Left renal cortex interstitium (tissue), 4 donors: ENCODE measurements at regions not wholly inside any gene's neighbourhood (a gene's known extent, or its start where the extent isn't known, plus 50 kb on each side); places are given as distances from the start of the nearest gene placed in this dataset.
"Not testable (repeated sequence)": the region's sequence is repeated elsewhere in the genome, so short reads cannot be mapped to it uniquely, and the experiment has no call there.

ENCODE experiments used
- DNase-seq, 4 donors: peaks; one replicate each; pipeline ENCODE4 v3.0.0-alpha.2; 2013; ENCODE audit warnings: low read depth in 4 of 4, low spot score in 2 of 4, missing footprints in 1 of 4

GRCh38 chr16:85216522-85217375 is 104.5 kb upstream of the CIBAR2 start:
- no peak for DNase-seq

GRCh38 chr16:85220125-85220839 is 108.0 kb upstream of the CIBAR2 start:
- no peak for DNase-seq

DNA sequence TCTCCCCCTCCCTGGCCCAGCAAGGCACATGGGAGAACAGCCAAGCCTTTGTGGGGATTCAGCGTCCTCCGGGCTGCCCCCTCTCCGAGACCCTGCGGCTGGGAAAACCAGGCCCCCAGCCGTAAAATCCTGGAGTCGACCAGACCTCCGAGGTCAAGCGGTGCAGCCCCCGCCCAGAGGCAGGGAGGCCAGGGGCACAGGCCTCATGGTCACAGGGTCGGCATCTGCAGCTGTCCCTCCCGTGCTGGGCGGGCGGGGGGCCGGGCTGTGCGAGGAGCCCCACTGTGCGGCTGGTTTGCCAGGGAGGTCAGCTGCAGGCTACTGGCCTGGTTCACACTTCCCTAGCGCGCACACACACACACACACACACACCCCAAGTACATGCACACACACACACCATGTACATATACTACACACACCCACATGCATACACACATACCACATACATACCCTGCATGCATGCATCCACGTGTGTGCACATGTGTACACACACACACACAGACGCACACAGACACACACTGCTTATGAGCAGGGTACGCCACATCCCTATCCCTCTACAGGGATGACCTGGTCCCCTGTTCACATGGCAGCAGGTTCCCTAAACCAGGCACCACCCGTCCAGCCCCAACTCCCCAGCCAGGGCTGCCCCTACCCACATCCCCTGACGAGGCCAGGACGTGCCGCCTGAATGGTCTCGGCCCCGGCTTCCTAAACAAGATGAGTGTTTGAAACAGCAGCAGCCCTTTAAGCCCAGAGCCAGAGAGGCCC is 108.9 kb upstream of the CIBAR2 start:
- DNase-seq, result no peak

- DNase-seq, result no peak
These were observed 109.5 kb upstream of the CIBAR2 start for GRCh38 chr16:85221771-85222154.

GRCh38 chr16:85222155-85222863 is 110.0 kb upstream of the CIBAR2 start:
- DNase-seq, result no peak

GRCh38 chr16:85225257-85225656 is 113.0 kb upstream of the CIBAR2 start:
- no peak for DNase-seq

GRCh38 chr16:85225721-85226120 is 113.4 kb upstream of the CIBAR2 start:
- DNase-seq, result no peak

GRCh38 chr16:85227084-85227945 is 115.0 kb upstream of the CIBAR2 start:
- no peak for DNase-seq

DNA sequence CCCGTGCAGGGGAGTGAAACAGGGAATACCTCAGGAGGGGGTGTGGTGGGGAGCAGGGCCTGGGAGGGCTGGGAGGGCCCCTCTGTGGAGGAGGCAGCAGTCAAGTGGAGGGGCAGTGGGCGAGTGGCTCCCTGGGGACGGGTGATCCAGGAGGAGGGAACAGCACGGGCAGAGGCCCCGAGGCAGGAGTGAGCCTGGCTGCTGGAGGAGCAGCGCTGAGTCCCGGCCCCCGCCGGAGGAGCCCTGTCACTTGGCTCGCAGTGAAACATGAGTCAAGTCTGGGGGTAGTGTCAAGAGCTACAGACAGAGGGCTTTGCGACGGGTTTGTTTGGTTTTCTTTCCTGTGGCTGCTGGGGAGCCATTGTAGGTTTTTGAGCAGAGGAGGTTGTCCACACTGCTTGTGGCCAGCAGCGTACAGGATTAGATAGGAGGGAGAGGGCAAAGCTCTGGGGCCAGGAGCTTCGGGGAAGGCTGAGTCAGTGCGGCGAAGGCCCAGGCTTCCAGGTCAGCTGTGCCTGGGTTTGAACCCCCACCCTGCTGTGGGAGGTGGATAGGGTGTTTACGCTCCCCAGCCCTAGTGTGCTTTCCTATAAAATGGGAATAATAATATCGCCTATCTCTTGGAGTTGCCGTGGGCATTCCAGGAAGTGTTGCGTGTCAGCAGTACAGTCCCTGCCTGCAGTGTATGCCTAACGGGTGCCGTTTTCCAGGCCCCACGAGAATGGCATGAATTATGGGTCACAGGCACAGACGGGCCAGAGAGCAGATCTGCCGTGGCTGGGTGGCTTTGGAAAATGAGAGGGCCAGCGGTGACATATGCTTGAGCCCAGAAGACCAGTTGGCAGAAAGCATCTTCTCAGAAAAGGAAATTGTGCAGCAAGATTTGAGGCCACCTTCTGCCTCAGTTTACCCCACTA is 115.9 kb upstream of the CIBAR2 start:
- DNase-seq, result no peak

GRCh38 chr16:85228970-85229430 is 116.7 kb upstream of the CIBAR2 start:
- DNase-seq, result no peak

DNA sequence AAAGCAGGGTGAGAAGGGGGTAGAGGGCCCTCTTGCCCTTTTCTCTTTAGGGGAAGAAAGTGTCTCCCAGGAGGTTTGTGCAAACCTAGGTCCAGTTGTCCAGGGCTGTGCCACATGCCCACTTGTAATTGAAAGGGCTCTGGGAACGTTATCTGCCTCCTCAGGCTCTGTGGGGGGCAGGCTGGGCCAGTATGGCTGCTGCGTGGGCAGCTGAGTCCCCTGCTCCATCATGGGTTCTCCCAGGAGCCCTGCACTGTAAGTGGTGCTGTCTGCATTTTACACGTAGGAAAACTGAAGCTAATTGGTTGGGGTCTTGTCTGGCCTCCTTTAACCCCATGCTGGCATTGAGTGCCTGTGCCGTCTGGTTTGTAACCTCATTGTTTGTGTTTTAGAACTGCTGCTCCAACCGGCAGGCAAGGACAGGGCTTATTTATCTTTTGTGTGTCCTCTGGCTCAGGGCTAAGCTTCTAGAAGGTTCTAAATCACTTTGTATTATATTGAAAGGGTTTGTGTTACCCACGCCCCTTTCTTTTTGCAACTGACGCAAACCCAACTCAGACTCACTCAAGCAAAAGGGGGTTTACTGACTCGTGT is 117.7 kb upstream of the CIBAR2 start:
- no peak for DNase-seq

DNA sequence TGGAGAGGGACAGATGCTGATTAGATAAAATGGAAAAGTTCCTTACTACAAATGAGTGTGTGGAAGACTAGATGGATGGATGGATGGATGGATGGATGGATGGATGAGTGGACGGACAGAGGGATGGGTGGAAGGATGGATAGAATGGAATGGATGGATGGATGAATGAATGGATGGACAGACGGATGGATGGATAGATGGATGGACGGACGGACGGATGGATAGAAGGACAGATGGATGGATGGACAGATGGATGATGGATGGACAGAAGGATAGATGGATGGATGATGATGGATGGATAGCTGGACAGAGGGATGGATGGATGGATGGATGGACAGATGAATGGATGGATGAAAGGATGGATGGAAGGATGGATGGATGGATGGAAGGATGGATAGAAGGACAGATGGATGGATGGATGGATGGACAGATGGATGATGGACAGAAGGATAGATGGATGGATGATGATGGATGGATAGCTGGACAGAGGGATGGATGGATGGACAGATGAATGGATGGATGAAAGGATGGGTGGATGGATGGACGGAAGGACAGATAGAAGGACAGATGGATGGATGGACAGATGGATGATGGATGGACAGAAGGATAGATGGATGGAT is 118.6 kb upstream of the CIBAR2 start:
- DNase-seq, result not testable (repeated sequence)

DNA sequence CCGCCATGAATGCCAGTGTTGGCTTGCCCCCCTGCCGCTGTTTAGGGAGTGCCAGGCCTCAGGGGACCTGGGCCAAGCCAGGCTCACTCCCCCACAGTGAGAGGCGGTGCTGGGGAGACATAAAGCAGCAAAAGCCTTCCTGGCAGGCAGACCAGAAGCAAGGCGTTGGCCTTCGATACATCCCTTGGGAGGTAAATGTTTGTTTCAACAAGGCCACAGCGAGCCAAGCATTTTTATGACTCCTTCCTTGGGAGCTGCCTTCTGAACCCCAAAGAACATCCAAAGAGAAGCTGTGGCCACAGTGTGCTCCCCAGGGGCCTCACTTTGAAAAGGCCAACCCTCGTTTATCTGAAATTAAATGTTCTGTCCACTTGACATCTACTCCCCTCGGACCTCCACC is 119.7 kb upstream of the CIBAR2 start:
- no peak for DNase-seq

DNA sequence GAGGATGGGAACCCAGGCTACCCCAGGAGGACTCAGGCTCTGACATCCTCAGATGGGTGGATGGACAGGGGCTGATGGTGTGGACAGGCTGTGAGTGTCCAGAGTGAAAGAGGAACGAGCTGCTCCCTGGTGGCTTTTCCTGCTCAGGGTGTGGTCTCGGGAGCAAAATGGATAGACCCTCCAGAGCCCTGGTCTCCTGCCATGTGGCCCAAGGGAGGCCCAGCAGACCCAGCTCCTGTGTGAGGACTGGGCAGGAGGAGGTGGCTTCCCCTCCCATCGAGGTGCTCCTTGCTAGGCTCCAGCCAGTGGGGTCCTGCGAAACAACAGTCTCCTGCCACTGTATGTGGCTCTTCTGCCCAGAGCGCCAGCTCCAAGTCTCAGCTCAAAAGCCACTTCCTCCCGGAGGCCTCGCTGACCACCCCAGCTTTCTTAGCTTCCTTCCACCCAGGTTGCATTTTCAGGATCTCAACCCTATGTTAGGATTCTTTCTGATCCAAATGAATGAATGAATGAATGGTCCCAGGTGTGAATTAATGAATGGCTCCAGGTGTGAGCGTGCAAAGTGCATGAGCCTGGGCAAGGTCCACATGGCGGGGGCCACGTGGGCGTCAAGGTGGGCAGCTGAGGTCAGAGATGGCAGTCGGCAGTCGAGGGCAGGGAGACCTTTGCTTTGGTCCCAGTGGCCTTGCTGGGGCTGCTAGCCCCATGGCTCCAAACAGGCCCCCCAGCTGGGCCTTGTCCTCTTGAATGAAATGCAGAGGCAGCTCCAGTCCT is 120.3 kb upstream of the CIBAR2 start:
- DNase-seq, result no peak

DNA sequence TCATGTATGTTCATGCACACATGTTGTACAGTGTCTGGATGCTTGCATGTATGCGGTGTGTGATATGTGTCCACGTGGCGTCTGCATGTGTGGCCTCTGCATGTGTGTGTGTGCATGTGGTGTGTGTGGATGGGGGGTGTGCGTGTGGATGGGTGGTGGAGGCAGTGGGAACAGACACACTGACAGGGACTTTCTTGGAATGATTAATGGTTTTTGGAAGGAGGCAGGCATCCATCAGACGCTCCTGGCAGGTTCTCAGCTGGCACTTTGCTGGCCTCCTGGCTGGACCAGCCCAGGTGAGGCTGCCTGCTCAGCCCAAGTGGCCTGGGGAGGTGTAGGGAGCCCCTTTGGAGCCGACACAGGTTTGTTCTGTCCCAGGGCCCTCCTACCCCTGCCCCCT is 121.2 kb upstream of the CIBAR2 start:
- DNase-seq, result no peak

- DNase-seq, result peak in 2 of 4 donors; percentile 72 to 82
These were observed 122.3 kb upstream of the CIBAR2 start for GRCh38 chr16:85234310-85235204.
